ENCODE measurements at regions not wholly inside any gene's neighbourhood (a gene's known extent, or its start where the extent isn't known, plus 50 kb on each side); places are given as distances from the start of the nearest gene placed in this dataset.

DNA sequence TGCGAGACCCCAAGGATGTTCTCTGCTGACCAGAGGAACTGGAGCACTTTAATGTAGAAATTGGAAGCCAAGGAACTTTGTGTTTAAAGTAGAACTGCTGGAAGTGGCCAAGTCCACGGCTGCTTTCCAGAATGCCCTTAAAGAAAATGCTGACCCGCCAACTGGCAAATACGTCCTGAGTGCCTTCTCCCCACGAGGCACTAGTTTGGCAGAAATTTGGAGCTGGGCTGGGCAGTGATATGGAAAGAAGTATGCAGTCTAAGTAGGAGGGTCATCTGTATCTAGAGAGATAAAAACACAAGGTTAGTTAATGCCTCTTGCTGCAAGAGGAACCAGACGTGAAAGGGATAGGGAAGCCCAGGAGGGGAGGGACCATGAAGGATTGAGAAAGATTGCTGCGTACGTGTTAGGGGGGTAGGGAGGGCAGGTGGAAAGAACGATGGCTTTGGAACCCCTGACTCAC lies 59.3 kb upstream of the RFX8 start:
- TF ChIP-seq POLR2AphosphoS5 (IDR thresholded peaks at IDR 0.05) (no peak), POLR2A (IDR thresholded peaks at IDR 0.05) (no peak), EP300 (IDR thresholded peaks at IDR 0.05) (no peak)
- TF ChIP-seq, protein P1, sequence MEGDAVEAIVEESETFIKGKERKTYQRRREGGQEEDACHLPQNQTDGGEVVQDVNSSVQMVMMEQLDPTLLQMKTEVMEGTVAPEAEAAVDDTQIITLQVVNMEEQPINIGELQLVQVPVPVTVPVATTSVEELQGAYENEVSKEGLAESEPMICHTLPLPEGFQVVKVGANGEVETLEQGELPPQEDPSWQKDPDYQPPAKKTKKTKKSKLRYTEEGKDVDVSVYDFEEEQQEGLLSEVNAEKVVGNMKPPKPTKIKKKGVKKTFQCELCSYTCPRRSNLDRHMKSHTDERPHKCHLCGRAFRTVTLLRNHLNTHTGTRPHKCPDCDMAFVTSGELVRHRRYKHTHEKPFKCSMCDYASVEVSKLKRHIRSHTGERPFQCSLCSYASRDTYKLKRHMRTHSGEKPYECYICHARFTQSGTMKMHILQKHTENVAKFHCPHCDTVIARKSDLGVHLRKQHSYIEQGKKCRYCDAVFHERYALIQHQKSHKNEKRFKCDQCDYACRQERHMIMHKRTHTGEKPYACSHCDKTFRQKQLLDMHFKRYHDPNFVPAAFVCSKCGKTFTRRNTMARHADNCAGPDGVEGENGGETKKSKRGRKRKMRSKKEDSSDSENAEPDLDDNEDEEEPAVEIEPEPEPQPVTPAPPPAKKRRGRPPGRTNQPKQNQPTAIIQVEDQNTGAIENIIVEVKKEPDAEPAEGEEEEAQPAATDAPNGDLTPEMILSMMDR (IDR thresholded peaks at IDR 0.05) = no peak

Data from gastroesophageal sphincter (tissue), 3 donors.